Stimulated activated CD4-positive, alpha-beta T cell treated with anti-CD3 and anti-CD28 coated beads, Interleukin-2, amount 100 ng/mL, for 48 hours (primary cell): ENCODE measurements at regions not wholly inside any gene's neighbourhood (a gene's known extent, or its start where the extent isn't known, plus 50 kb on each side); places are given as distances from the start of the nearest gene placed in this dataset.
"Not testable (repeated sequence)": the region's sequence is repeated elsewhere in the genome, so short reads cannot be mapped to it uniquely, and the experiment has no call there.

Source experiments
- DNase-seq, 2 donors: peaks; one replicate each; pipeline ENCODE4 v3.0.0-alpha.2; 2020

- no peak for DNase-seq
Measured at GRCh38 chr7:131932271-131932670, 375.8 kb upstream of the PODXL start.

GRCh38 chr7:131931370-131931769 lies 374.9 kb upstream of the PODXL start:
- no peak for DNase-seq

GRCh38 chr7:131929632-131930031 lies 373.2 kb upstream of the PODXL start:
- no peak for DNase-seq

- DNase-seq: no peak
Measured at GRCh38 chr7:131927770-131928423, 371.5 kb upstream of the PODXL start.

GRCh38 chr7:131925636-131926035 lies 369.2 kb upstream of the PODXL start:
- DNase-seq: no peak

GRCh38 chr7:131924857-131925256 lies 368.4 kb upstream of the PODXL start:
- DNase-seq: no peak

- DNase-seq: not testable (repeated sequence)
Measured at GRCh38 chr7:131922948-131923347, 366.5 kb upstream of the PODXL start.

- DNase-seq: no peak
Measured at GRCh38 chr7:131921016-131921415, 364.6 kb upstream of the PODXL start.

- DNase-seq: no peak
Measured at GRCh38 chr7:131919920-131920709, 363.7 kb upstream of the PODXL start.

GRCh38 chr7:131911112-131911511 lies 354.7 kb upstream of the PODXL start:
- no peak for DNase-seq

- DNase-seq: no peak
Measured at GRCh38 chr7:131909151-131909768, 352.8 kb upstream of the PODXL start.

GRCh38 chr7:131908714-131909113 lies 352.3 kb upstream of the PODXL start:
- no peak for DNase-seq

- DNase-seq: no peak
Measured at GRCh38 chr7:131905471-131905973, 349.1 kb upstream of the PODXL start.

- DNase-seq: no peak
Measured at GRCh38 chr7:131904760-131905327, 348.4 kb upstream of the PODXL start.

GRCh38 chr7:131903315-131903714 lies 346.9 kb upstream of the PODXL start:
- no peak for DNase-seq

- no peak for DNase-seq
Measured at GRCh38 chr7:131900785-131901287, 344.4 kb upstream of the PODXL start.

- DNase-seq: no peak
Measured at GRCh38 chr7:131899271-131900030, 343.0 kb upstream of the PODXL start.

GRCh38 chr7:131898418-131898817 lies 342.0 kb upstream of the PODXL start:
- no peak for DNase-seq

- no peak for DNase-seq
Measured at GRCh38 chr7:131897790-131898165, 341.4 kb upstream of the PODXL start.

GRCh38 chr7:131897016-131897789 lies 340.8 kb upstream of the PODXL start:
- DNase-seq: no peak

GRCh38 chr7:131896165-131896863 lies 339.9 kb upstream of the PODXL start:
- DNase-seq: no peak
